WTC11 (cell line): ENCODE measurements at regions not wholly inside any gene's neighbourhood (a gene's known extent, or its start where the extent isn't known, plus 50 kb on each side); places are given as distances from the start of the nearest gene placed in this dataset.

Experiments
- ATAC-seq: fragments of 200-7000 bp; cut with Tn5 transposase; 2 replicates; pipeline ENCODE4 v1.10.0; 2021; ENCODE audit warnings: mild to moderate bottlenecking, moderate library complexity
- CTCF ChIA-PET: fragments of 300-600 bp; sonication (Branson Sonifier 250); formaldehyde crosslinking; loops from one replicate; lab custom pipeline; 2021; ENCODE audit warnings: antibody characterized with exemption; lab: Charles Lee
- POLR2A ChIA-PET: fragments of 350-600 bp; sonication (Branson Sonifier 250); formaldehyde crosslinking; loops from one replicate; lab custom pipeline; 2021; ENCODE audit warnings: antibody characterized with exemption; lab: Charles Lee
- DNase-seq: peaks from one replicate; pipeline ENCODE4 v3.0.0; 2021; ENCODE audit warnings: low spot score
- H3K27ac Mint-ChIP-seq: 2 replicates; pipeline ENCODE4 v1.8.0; 2021; ENCODE audit warnings: mixed read lengths
- H3K27me3 Mint-ChIP-seq: 2 replicates; pipeline ENCODE4 v1.8.0; 2021; ENCODE audit warnings: low read depth, mild to moderate bottlenecking, moderate library complexity, mixed read lengths
- H3K36me3 Mint-ChIP-seq: 2 replicates; pipeline ENCODE4 v1.8.0; 2021; ENCODE audit warnings: mixed read lengths
- H3K4me1 Mint-ChIP-seq: 2 replicates; pipeline ENCODE4 v1.8.0; 2022; ENCODE audit warnings: mixed read lengths
- H3K4me3 Mint-ChIP-seq: 2 replicates; pipeline ENCODE4 v1.8.0; 2021; ENCODE audit warnings: mild to moderate bottlenecking, moderate library complexity, mixed read lengths
- H3K9me3 Mint-ChIP-seq: 2 replicates; pipeline ENCODE4 v1.8.0; 2021; ENCODE audit warnings: mixed read lengths
- ARID4B ChIP-seq: sonication (generic); formaldehyde crosslinking; IDR thresholded peaks from 2 replicates; pipeline ENCODE4 v1.8.0; 2023; ENCODE audit warnings: missing genetic modification reagents, mild to moderate bottlenecking, borderline replicate concordance
- ATF1 ChIP-seq: sonication (generic); formaldehyde crosslinking; IDR thresholded peaks from 2 replicates; pipeline ENCODE4 v1.8.1; 2023; ENCODE audit warnings: mild to moderate bottlenecking, moderate library complexity, missing genetic modification reagents
- ELF4 ChIP-seq: sonication (generic); formaldehyde crosslinking; IDR thresholded peaks from 2 replicates; pipeline ENCODE4 v1.8.1; 2022; ENCODE audit warnings: low read depth, mild to moderate bottlenecking, moderate library complexity, missing genetic modification reagents
- FOXK1 ChIP-seq: sonication (generic); formaldehyde crosslinking; IDR thresholded peaks from 2 replicates; pipeline ENCODE4 v1.8.0; 2022; ENCODE audit warnings: mild to moderate bottlenecking, moderate library complexity, missing genetic modification reagents
- FOXP4 ChIP-seq: sonication (generic); formaldehyde crosslinking; IDR thresholded peaks from 2 replicates; pipeline ENCODE4 v1.8.0; 2022; ENCODE audit warnings: mild to moderate bottlenecking, missing genetic modification reagents
- NR1H2 ChIP-seq: sonication (generic); formaldehyde crosslinking; IDR thresholded peaks from 2 replicates; pipeline ENCODE4 v1.9.0; 2021; ENCODE audit warnings: mild to moderate bottlenecking, moderate library complexity, missing genetic modification reagents
- PREB ChIP-seq: sonication (generic); formaldehyde crosslinking; IDR thresholded peaks from 2 replicates; pipeline ENCODE4 v1.8.1; 2022; ENCODE audit warnings: mild to moderate bottlenecking, missing genetic modification reagents, moderate library complexity, borderline replicate concordance
- TCF7 ChIP-seq: sonication (generic); formaldehyde crosslinking; IDR thresholded peaks from 2 replicates; pipeline ENCODE4 v1.8.0; 2022; ENCODE audit warnings: mild to moderate bottlenecking, low read depth, missing genetic modification reagents, moderate library complexity
- USF1 ChIP-seq: sonication (generic); formaldehyde crosslinking; IDR thresholded peaks from 2 replicates; pipeline ENCODE4 v1.8.0; 2022; ENCODE audit warnings: mild to moderate bottlenecking, missing genetic modification reagents
- ZNF232 ChIP-seq: sonication (generic); formaldehyde crosslinking; IDR thresholded peaks from 2 replicates; pipeline ENCODE4 v1.8.0; 2022; ENCODE audit warnings: mild to moderate bottlenecking, missing genetic modification reagents
- ZSCAN18 ChIP-seq: fragments of 250-450 bp; sonication (Bioruptor Pico); IDR thresholded peaks from 2 replicates; pipeline ENCODE4 v2.1.2; 2022; ENCODE audit warnings: mild to moderate bottlenecking, moderate library complexity
- TF ChIP-seq, protein P1 (sequence below): sonication (generic); formaldehyde crosslinking; IDR thresholded peaks from 2 replicates; pipeline ENCODE4 v1.8.1; 2023; ENCODE audit warnings: mild to moderate bottlenecking, missing genetic modification reagents
- TF ChIP-seq, protein P2 (sequence below): fragments of 250-450 bp; sonication (Bioruptor Pico); IDR thresholded peaks from 2 replicates; pipeline ENCODE4 v1.8.0; 2021; ENCODE audit warnings: mild to moderate bottlenecking

DNA sequence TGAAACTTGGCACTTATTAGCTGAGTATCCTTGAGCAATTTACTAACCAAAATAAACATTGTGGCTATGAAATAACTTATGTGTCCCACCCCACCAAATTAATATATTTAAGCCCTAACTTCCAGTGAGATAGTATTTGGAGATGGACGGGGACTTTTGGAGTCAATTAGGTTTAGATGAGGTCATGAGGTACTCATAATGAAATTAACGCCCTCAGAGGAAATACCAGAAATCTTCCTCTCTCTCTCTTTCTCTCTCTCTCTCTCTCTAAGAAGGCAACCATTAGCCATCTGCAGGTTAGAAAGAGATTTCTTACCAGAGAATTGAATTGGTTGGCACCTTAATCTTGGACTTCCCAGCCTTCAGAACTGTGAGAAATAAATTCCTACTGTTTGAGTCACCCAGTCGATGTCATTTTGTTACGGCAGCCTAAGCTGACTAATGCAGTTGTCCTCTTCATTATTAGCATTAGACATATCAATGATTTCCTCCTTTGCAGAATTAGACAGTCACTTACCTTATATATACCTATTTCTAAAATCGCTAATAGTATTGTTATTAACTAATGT is 1284.0 kb downstream of the FAM181B start (continued):
- no peak for TF ChIP-seq PREB (CRISPR knock-in tag)
- TF ChIP-seq FOXK1 = no peak
- TF ChIP-seq FOXP4 (CRISPR knock-in tag) = no peak
- TF ChIP-seq NR1H2 (CRISPR knock-in tag) = no peak
- no peak for TF ChIP-seq ZNF232 (CRISPR knock-in tag)
- TF ChIP-seq ZSCAN18 = no peak
- TF ChIP-seq ELF4 (CRISPR knock-in tag) = no peak
- TF ChIP-seq, protein P1, sequence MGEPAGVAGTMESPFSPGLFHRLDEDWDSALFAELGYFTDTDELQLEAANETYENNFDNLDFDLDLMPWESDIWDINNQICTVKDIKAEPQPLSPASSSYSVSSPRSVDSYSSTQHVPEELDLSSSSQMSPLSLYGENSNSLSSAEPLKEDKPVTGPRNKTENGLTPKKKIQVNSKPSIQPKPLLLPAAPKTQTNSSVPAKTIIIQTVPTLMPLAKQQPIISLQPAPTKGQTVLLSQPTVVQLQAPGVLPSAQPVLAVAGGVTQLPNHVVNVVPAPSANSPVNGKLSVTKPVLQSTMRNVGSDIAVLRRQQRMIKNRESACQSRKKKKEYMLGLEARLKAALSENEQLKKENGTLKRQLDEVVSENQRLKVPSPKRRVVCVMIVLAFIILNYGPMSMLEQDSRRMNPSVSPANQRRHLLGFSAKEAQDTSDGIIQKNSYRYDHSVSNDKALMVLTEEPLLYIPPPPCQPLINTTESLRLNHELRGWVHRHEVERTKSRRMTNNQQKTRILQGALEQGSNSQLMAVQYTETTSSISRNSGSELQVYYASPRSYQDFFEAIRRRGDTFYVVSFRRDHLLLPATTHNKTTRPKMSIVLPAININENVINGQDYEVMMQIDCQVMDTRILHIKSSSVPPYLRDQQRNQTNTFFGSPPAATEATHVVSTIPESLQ = no peak
- TF ChIP-seq, all 79 proteins: peak for 0

GRCh38 chr11:81444297-81444696 is 1289.4 kb downstream of the FAM181B start:
- no peak for DNase-seq
- no peaks in the 10 kb centered on the region for H3K27me3 Mint-ChIP-seq
- H3K36me3 Mint-ChIP-seq = peaks cover 13% of the 10 kb centered on the region
- TF ChIP-seq, protein P2, sequence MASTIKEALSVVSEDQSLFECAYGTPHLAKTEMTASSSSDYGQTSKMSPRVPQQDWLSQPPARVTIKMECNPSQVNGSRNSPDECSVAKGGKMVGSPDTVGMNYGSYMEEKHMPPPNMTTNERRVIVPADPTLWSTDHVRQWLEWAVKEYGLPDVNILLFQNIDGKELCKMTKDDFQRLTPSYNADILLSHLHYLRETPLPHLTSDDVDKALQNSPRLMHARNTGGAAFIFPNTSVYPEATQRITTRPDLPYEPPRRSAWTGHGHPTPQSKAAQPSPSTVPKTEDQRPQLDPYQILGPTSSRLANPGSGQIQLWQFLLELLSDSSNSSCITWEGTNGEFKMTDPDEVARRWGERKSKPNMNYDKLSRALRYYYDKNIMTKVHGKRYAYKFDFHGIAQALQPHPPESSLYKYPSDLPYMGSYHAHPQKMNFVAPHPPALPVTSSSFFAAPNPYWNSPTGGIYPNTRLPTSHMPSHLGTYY (CRISPR knock-in tag) = no peak
- TF ChIP-seq TCF7 (no peak), USF1 (CRISPR knock-in tag) (no peak), ARID4B (no peak), ATF1 (no peak)
- TF ChIP-seq, all 79 proteins: peak for 0
- no peak overlapping the region for H3K4me3 Mint-ChIP-seq
- H3K27ac Mint-ChIP-seq = no peak overlapping the region
- ChIA-PET CTCF (no interaction called here), POLR2A (no interaction called here)
- peak; percentile 76 for ATAC-seq
- no peaks in the 10 kb centered on the region for H3K4me1 Mint-ChIP-seq
- peaks cover 22% of the 10 kb centered on the region for H3K9me3 Mint-ChIP-seq
